AG04449 (cell line): ENCODE measurements at regions not wholly inside any gene's neighbourhood (a gene's known extent, or its start where the extent isn't known, plus 50 kb on each side); places are given as distances from the start of the nearest gene placed in this dataset.
"Not testable (repeated sequence)": the region's sequence is repeated elsewhere in the genome, so short reads cannot be mapped to it uniquely, and the experiment has no call there.

Source experiments
- CTCF ChIA-PET: fragments of 350-600 bp; formaldehyde crosslinking; extraction: SDS; loops from one replicate; lab custom pipeline; 2021; ENCODE audit warnings: antibody characterized with exemption; lab: Yijun Ruan, JAX
- POLR2A ChIA-PET: fragments of 400-600, 350-600 bp; formaldehyde crosslinking; extraction: SDS; loops from one replicate; lab custom pipeline; 2020; ENCODE audit warnings: antibody characterized with exemption, inconsistent platforms; lab: Yijun Ruan, JAX
- DNase-seq: peaks from one replicate; pipeline ENCODE4 v3.0.0-alpha.2; 2010; ENCODE audit warnings: low read depth, low spot score
- H3K4me3 ChIP-seq: 2 replicates; pipeline ENCODE4 v1.5.1; 2011; ENCODE audit warnings: low read depth, mild to moderate bottlenecking, control low read depth, low read length
- TF ChIP-seq, protein P1 (sequence below): IDR thresholded peaks from one replicate; pipeline ENCODE4 v1.5.1; 2011; ENCODE audit warnings: mild to moderate bottlenecking, moderate library complexity, low read length, control low read depth, inconsistent platforms; ENCODE audit not compliant: insufficient read depth; ENCODE audit errors: missing control alignments

DNA sequence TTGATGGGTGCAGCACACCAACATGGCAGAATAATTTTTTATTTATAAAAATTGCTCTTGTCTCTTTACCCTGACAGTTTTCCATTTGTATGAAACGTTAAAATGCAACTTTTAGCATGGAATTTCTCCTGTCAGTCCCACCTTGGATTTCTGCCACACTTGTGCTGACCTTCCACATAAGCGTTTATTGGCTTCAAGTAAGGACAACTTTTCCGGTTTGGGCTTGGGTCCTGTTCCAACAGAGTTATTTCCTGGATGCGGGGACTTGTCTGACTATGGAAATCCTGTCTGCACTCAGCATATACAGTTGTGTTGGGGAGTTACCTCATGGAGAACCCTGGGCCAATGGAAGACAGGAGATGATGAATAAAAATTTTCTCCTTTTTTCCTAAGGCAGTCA lies 294.7 kb downstream of the NAF1 start:
- H3K4me3 ChIP-seq = no peak overlapping the region
- CTCF ChIA-PET = no interaction called here
- no peak for DNase-seq
- POLR2A ChIA-PET = no interaction called here
- TF ChIP-seq, protein P1, sequence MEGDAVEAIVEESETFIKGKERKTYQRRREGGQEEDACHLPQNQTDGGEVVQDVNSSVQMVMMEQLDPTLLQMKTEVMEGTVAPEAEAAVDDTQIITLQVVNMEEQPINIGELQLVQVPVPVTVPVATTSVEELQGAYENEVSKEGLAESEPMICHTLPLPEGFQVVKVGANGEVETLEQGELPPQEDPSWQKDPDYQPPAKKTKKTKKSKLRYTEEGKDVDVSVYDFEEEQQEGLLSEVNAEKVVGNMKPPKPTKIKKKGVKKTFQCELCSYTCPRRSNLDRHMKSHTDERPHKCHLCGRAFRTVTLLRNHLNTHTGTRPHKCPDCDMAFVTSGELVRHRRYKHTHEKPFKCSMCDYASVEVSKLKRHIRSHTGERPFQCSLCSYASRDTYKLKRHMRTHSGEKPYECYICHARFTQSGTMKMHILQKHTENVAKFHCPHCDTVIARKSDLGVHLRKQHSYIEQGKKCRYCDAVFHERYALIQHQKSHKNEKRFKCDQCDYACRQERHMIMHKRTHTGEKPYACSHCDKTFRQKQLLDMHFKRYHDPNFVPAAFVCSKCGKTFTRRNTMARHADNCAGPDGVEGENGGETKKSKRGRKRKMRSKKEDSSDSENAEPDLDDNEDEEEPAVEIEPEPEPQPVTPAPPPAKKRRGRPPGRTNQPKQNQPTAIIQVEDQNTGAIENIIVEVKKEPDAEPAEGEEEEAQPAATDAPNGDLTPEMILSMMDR = no peak

DNA sequence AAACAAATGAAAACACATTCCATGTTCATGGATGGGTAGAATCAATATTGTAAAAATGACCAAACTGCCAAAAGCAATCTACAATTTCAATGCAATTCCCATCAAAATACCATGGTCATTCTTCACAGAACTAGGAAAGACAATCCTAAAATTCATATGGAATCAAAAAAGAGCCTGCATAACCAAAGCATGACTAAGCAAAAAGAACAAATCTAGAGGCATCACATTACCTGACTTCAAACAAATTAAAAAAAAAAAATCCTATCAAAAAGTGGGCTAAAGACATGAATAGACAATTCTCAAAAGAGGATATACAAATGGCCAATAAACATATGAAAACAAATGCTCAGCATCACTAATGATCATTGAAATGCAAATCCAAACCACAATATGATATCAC lies 297.5 kb downstream of the NAF1 start:
- ChIA-PET POLR2A (no interaction called here), CTCF (no interaction called here)
- DNase-seq = no peak
- TF ChIP-seq, protein P1 = no peak
- H3K4me3 ChIP-seq = no peak overlapping the region

DNA sequence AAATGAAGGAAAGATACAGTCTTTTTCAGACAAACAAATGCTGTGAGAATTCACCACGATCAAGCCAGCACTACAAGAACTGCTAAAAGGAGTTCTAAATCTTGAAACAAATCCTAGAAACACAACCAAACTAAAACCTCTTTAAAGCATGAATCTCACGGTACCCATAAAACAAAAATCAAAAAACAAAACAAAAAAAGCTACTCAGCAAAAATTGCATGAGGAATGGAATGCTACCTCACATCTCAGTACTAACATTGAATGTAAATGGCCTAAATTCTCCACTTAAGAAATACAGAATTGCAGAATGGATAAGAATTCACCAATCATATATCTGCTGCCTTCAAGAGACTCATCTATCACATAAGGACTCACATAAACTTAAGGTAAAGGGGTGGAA lies 300.1 kb downstream of the NAF1 start:
- CTCF ChIA-PET = no interaction called here
- DNase-seq = no peak
- POLR2A ChIA-PET = no interaction called here
- H3K4me3 ChIP-seq = no peak overlapping the region
- TF ChIP-seq, protein P1 = no peak

DNA sequence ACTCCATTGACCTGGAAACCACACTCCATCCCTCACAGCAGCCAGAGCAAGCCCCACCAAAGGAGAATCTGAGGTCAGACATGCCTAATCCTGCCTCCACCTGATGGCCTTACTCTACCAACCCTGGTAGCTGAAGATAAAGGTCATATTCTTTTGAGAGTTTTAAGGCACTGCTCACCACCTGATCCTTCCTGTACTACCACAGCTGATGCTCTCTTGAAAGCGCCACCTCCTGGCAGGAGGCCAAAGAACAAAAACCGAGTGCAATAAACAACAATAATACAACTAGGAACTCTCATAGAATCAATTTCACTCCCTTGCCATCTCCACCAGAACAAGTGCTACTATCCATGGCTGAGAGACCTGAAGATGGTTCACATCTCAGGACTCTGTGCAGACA lies 301.6 kb downstream of the NAF1 start:
- no peak for DNase-seq
- H3K4me3 ChIP-seq = no peak overlapping the region
- TF ChIP-seq, protein P1 = no peak
- CTCF ChIA-PET = no interaction called here
- POLR2A ChIA-PET = no interaction called here

DNA sequence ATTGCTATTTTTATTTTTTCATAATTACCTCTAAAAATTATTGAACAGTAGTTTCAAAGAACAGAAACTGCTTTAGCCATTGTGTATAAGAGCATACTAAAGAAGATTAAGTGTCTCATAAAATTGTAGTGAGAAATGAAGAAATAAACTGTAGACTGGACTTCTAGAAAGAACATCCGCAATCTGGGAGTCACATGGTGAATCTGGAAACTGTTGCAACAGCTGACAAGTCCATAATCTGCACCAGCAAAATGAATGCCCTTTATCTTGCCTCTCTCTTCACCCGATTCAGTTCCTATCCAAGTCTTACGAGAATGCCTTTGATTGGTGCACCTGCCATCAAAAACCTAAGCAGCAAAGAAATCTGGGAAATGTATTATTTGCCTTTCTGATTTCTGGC lies 312.9 kb downstream of the NAF1 start:
- TF ChIP-seq, protein P1 = no peak
- CTCF ChIA-PET = no interaction called here
- POLR2A ChIA-PET = no interaction called here
- no peak overlapping the region for H3K4me3 ChIP-seq
- no peak for DNase-seq

DNA sequence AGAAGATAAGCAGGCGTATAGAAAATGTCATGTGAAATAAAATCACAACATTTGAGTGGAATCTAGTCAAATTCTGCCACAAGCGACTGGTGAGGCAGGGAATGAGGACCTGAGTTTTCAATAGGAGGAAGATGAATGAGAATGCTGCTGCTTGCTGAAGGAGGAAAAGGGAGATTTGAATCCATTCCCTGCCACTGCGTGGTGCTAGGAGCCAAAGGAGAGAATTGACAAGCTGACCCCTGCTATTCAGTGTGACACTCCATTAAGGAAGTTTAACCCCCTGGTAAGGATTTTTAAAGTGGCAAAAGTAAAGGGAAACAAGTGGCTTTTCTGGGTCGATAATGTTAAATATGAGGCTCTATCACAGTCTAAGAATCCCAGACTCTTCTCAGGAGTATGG lies 314.0 kb downstream of the NAF1 start:
- H3K4me3 ChIP-seq = no peak overlapping the region
- no peak for DNase-seq
- ChIA-PET POLR2A (no interaction called here), CTCF (no interaction called here)
- TF ChIP-seq, protein P1 = no peak

DNA sequence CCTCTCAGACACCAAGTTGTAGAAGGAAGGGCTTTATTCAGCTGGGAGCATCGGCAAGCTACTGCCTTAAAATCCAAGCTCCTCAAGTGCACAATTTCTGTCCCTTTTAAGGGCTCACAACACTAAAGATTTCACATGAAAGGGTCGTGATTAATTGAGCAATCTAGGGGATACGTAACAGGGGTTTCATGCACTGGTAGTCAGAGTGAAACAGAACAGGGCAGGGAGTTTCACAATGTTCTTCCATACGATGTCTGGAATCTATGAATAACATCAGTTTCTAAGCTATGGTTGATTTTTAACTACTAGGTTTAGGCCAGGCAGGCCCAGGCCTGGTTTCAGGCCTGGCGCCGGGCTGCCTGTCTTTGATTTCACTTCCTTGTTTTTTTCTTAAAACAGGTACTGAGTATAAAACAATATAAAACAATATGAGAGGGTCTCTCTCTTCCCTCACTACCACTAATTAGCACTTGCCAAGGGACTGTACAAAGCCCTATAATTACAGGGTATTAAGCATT lies 315.4 kb downstream of the NAF1 start:
- H3K4me3 ChIP-seq, CTCF ChIA-PET, DNase-seq: not testable (repeated sequence)
- POLR2A ChIA-PET = interaction anchor here (0.6 kb wide), 1 partner anchor 202 kb away, joined by 4 read pairs; no protein-coding TSS in a partner anchor
